CMK (cell line): ENCODE measurements at regions not wholly inside any gene's neighbourhood (a gene's known extent, or its start where the extent isn't known, plus 50 kb on each side); places are given as distances from the start of the nearest gene placed in this dataset.
"Not testable (repeated sequence)": the region's sequence is repeated elsewhere in the genome, so short reads cannot be mapped to it uniquely, and the experiment has no call there.

Source experiments
- DNase-seq: peaks from one replicate; pipeline ENCODE4 v3.0.0-alpha.2; 2010; ENCODE audit warnings: low read depth

DNA sequence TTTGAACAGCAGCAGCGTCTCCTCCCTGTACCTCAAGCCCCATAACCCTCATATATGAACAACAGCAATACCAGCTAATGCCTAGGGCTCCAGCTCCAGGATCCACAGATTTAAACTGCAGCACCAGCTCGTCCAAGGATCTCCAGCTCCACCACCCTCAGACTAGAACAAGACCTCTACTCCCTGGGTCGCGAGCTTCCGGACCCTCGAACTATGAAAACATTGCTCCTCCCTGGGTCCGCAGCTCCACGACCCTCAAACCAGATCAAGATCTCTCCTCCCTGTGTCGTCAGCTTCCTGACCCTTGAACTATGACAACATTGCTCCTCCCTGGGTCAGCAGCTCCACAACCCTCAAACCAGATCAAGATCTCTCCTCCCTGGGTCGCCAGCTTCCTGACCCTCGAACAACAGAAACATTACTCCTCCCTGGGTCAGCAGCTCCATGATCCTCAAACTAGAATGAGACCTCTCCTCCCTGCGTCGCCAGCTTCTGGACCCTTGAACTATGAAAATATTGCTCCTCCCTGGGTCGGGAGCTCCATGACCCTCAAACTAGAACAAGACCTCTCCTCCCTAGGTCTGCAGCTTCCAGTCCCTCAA is 339.0 kb upstream of the SULF2 start:
- DNase-seq, result no peak

DNA sequence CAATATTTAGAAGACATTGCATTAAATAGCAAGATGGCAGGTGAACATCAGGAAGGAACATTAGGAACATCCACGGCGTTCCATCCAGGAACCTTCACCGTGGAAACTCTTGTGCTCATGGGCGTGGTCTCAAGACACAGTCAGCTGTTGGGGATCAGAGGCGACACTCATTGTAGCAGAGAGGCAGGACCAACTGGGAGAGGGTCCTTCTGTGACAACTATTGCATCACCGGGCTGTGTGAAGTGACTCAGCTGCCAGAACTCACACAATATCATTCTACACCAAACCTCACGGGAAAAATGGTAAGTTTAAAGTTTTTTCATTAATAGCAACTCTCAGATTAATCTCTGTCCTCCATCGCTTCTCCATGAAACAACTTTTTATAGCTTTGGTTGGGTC is 334.8 kb upstream of the SULF2 start:
- no peak for DNase-seq

- DNase-seq, result not testable (repeated sequence)
Observed at GRCh38 chr20:48119389-48119788, 334.1 kb upstream of the SULF2 start.

GRCh38 chr20:48115502-48115901 is 330.2 kb upstream of the SULF2 start:
- DNase-seq, result no peak

DNA sequence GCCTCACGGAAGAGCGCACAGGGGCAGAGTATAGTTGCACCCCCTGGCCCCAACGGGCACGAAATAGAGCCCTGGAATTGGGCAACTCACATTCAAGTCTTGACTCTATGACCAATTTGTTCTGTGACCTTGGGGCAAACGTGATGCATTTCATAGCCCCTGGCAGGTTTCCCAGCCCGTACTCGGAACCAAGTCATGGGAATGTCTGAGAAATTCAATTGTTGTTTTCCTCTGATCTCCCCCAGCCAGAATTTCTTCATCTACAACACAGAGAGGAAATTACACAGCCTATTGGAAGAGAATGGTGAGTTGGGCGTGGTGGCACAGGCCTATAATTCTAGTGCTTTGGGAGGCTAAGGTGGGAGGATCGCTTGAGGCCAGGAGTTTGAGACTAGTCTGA is 322.3 kb upstream of the SULF2 start:
- DNase-seq, result no peak

DNA sequence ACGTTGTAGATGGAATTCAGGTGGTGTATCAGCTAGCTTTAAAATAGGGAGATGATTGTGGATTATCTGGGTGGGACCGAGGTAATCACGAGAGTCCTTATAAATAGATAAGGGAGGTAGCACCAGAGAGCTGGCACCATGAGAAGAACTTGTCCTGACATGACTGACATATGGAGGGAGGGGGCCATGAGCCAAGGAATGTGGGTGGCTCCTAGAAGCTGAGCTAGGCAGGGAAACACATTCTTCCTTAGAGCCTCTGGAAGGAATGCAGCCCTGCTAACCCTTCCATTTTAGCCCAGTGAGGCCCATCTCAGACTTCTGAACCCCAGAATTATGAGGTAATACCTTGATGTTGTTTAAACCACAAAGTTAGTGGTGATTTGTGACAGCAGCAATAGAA is 321.1 kb upstream of the SULF2 start:
- no peak for DNase-seq

DNA sequence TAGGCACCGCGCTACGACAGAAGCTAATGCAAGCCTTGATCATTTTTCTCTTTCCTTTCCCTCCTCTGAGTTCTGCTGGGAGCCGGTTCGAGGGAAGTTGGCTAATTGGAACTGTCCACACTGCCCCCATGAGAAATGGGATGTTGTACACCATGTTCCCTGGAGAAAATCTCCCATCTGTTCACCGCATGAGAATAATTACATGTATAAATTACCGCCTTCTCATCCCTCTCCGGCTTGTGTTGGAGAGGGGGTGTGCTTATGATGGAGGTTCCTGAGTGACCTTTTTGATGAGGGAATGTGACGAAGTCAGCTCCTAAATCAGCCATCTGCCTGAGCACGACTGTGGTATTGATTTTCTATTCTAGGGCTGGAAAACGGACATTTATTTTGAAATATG is 320.2 kb upstream of the SULF2 start:
- no peak for DNase-seq

- DNase-seq, result no peak
Observed at GRCh38 chr20:48102931-48103660, 317.8 kb upstream of the SULF2 start.

DNA sequence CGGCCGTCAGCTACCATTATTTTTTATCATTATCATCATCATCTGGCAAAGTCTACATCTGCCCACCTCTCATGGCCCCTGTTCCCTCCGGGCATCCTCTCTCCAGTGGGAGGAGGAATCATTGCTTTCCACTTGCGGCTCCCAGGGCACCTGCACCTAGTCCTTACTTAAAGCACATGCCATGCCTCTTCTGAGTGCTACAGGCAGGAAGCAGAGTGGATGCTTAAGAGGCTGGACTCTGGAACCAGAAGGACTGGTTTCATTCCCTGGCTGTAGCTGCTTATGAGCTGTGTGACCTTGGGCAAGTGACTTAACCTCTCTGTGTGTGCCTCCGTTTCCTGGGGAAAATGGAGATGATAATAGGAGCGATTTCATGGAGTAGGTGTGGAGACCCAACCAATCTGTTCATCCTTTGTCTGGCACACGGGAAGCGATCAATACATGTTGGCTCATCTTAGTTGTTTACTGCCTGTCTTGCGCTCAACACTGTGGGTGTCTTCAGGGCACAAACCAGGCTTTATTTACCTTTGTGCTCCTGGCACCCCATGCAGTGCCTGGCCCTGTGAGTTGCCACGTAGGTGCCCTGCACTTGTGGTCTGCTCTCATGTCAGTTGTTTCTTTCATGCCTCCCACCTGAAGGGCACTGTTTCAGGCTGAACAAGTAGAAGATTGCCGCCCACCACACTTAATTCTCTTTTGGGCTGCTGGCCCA is 317.0 kb upstream of the SULF2 start:
- DNase-seq, result no peak

DNA sequence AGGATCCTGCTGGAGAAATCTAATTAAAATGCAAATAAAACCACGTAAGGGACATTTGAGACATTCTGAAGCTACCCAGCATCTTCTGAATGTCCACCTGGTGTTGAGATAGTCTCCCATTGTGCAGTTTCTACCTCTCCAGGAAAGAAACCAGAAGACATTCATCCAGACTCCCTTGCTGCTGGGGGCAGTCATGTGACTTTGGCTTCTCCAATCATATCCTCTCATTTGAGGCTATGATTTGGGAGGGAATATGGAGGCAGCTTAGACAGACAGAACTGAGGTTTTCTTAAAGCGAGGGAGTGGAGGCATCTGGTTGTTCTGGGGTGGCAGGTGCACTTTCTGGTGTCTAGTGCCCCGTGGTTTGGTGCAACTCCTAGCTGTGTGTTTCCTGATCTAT is 315.2 kb upstream of the SULF2 start:
- no peak for DNase-seq

- no peak for DNase-seq
Observed at GRCh38 chr20:48098866-48099265, 313.6 kb upstream of the SULF2 start.

GRCh38 chr20:48098099-48098498 is 312.8 kb upstream of the SULF2 start:
- no peak for DNase-seq

DNA sequence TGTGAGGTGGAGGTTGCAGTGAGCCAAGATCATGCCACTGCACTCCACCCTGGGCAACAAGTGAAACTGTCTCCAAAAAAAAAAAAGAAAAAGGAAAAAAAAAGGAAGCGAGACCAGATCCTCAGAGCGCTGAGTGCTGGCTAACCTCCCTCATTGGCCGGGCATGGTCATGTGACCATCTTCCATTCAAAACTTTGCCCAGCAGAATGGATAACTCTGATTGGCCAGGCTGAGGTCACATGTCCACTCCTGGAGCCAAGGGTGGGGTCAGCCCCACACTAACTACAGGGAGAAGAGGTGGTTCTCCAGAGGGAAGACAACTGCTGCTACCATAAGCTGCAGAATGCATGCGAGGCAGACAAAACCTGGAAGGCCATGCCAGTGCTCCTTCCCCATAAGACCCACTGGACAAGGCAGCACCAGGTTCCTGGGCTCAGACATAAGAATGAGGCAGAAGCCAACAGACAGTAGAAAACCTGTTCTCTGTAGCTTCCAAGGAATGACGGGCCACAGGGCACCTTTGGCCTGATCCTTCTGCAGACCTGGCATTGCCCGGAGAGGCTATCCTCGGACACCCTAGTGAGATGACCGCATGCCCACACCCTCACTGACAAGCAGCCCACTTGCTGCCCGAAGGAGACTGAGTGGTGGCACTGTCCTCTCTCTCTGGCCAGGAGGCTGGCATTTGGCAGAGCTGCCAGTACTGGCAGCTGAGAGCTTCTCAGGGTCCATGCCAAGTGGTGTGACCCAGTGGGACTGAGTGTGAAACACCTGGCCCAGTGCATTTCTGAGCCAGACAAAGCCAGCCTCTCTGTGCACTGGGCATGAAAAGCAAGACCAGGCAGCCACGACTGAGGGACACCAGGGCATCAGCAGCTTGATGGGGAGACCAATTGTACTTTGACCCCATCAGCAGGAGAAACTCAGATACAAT is 311.9 kb upstream of the SULF2 start:
- no peak for DNase-seq

DNA sequence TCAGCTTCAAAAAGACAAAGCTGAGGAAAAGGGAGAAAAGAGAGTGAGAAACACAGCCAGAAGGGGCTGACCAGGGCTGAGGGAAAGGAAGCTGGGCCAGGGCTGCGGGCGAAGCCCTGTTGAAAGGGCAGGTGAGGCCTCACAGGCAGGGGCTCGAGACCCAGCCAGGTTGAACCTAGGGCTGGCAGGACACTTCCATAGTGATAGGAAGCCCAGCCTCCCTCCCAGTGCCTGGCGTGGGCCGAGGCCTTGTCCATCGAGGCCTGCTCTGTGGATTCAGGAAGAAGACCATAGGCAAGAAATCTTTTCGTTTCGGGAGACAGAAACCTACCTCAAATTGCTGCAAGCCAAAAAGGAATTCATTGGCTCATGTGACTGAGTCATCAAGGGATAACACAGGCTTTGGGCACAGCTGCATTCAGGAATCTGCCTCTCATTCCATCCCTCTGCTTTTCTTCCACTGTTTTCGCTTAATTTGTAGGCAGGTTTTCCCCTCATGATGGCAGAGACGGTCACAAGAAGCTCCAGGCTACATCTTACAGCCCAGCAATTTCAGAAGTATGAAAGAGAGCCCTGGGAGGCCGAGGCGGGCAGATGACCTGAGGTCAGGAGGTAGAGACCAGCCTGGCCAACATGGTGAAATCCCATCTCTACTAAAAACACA is 311.1 kb upstream of the SULF2 start:
- DNase-seq, result no peak

GRCh38 chr20:48094944-48095343 is 309.7 kb upstream of the SULF2 start:
- DNase-seq, result no peak

DNA sequence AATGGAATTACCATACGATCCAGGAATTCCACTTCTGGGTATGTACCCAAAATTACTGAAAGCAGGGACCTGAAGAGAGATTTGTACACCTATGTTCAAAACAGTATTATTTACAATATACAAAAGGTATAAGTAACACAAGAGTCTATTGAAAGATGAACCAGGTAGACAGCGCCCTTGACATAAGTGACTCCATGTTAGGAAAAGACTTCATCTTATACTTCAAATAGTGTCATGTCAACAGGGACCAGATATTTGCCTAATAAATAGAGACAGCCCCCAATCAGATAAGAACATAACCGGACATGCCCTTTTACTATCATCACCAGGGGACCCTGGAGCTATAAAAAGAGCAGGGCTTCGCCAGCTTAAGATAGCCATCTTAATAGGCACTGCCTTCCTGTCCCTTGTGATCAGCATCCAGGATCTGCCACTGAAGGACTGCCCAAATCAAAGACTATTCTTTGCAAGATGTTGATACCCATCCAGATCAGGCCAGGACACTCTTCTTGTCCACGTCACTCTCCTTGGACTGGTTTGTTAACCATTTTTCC is 309.0 kb upstream of the SULF2 start:
- no peak for DNase-seq

DNA sequence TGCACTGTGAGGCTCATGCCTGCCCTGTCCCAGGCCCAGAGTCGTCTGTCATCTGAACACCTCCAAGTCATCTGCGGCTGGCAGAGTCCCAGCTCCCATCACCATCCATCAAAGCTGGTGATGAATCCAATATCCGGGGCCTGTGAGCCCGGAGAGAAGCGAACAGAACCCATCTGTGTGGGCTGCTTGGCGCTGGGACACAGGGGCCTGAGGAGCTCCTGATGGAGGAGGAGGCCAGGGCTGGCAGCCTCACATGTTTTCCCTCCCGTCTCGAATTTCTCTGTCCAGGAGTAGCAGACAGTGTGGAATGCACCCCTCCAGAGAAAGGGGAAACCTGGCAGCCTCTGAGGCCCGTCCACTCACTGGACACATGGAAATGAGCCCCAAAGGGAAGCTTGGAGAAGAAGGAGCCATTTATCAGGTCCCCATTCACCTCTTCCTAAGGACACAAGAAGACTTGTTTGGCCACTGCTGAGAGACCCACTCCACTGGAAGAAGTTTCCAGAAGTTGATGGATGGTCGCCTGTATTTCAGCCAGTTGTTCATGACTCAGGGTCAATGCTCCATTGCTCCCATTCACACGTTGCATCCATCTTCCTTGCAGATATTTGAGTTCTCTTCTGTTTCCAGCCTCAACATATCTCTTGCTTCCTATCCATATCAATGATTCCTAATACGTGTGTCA is 307.5 kb upstream of the SULF2 start:
- no peak for DNase-seq

DNA sequence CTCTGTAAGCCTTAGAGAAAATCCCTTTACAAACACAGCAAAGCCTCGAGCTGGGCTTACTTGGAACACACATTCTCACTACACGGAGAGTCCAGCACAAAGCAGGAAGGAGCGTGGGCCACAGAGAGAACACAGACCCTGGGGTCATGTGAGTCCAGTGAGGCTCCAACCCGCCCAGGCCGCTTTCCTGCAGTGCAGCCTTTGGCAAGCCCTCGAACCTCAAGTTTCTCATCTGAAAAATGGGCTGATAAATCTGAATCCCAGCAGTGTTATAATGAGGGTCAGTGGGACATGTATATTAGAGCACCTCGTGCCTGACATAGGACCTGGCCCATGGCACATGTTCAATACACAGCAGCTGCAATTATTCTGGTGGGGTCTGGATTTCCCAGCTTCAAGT is 305.5 kb upstream of the SULF2 start:
- DNase-seq, result no peak

DNA sequence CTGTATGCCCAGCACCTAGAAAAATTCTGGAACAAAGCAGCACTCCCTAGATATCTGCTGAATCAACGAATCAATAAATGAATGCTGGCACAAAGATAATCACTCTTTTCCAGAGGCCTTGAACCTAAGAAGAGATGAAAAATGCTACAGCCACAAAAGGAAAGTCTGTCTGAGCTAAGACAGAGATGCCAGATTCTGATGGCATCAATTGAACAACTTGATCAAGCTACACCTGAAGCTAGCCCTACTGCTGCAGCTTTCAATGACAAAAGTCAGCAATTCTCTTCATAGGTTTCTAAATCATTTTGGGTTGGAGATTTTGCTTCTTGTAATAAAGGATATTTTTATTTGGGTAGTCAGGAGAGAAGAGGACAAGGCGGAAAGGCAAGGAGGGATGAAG is 305.0 kb upstream of the SULF2 start:
- no peak for DNase-seq

DNA sequence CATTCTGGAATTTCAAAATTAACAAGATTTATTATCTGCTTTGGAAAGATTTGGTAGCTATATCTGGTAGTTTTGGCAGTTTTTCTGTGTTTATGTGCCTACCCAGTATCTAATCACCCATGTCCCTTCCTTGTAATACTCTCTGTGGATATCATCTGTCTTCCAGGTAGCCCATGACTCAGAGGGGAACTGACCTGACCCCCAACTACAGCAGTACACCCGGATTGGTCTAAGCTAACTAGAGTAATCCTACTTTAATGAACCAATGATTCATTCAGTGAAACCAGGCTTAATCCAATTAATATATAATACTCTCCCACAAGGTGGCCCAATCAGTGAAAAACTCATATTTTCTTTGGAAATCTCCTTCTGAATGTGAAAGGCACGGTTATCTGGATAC is 295.3 kb upstream of the SULF2 start:
- no peak for DNase-seq

DNA sequence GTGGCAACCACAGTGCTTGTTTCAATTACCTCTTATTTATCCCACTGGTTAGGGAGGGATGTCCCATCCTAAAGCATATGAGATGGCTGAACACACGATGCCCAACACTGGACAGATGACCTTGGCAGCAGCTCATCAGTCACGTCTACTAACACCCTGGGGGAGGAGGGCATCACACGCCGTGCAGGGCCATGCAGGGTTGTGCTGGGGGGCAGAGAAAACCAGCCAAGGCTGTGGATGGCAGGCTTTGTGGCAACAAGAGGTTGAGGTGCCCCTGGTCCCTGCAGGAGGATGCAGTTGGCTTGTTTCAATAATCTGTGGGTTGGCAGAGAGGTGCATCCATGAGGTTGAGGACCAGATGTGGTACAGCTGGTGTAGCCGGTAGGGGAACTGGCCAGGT is 293.7 kb upstream of the SULF2 start:
- DNase-seq, result no peak
